ENCODE measurements at regions not wholly inside any gene's neighbourhood (a gene's known extent, or its start where the extent isn't known, plus 50 kb on each side); places are given as distances from the start of the nearest gene placed in this dataset.

DNA sequence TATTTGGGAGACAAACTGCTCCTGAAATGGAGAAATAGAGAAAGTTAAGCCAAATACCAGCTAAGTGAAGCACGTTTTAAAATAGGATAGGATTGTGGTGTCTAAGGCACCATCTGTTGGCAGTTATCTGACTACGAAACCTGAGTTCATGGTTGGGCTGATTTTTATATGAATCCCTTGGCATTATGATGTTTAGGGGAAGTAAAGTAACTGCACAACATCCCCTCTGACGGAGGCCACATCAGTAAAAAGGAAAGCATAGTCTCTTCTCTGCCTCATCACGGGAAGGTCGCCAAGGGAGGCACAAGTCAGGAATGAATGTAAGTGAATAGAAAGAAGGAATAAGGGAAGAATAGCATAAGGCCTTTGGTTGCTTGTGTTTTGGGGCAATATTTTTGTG lies 128.0 kb downstream of the PRRX1 start:
- Histone ChIP-seq H3K9me3 (replicated peaks; ENCODE audit: control insufficient read depth, insufficient read depth, low read length) (no peaks in the 10 kb centered on the region), H3K79me2 (ENCODE audit: control insufficient read depth, insufficient read depth, low read length) (no peaks in the 10 kb centered on the region), H3K27ac (ENCODE audit: control insufficient read depth, insufficient read depth) (no peak overlapping the region), H4K20me1 (ENCODE audit: control insufficient read depth, insufficient read depth) (no peaks in the 10 kb centered on the region), H3K9ac (ENCODE audit: control insufficient read depth, insufficient read depth, low read length) (no peak overlapping the region), H3K36me3 (ENCODE audit: control insufficient read depth in 2 of 2, insufficient read depth in 2 of 2, low read length in 1 of 2) (no peaks in the 10 kb centered on the region), H3K4me2 (ENCODE audit: control insufficient read depth, insufficient read depth) (no peak overlapping the region), H3K4me1 (ENCODE audit: control insufficient read depth, insufficient read depth, low read length) (no peaks in the 10 kb centered on the region), H3K4me3 (no peak overlapping the region), H2AFZ (ENCODE audit: control insufficient read depth, low read depth, low read length) (no peak overlapping the region), H3K27me3 (replicated peaks in 1 of 2; ENCODE audit: control insufficient read depth in 2 of 2, insufficient read depth in 2 of 2, low read length in 1 of 2) (no peaks in the 10 kb centered on the region)
- intact Hi-C loops (cut with micrococcal nuclease; ENCODE audit: unreplicated experiment) (no loop called here), in situ Hi-C loops (cut with MboI) (no loop called here)
- DNase-seq (ENCODE audit: low read depth, low spot score) (no peak), FAIRE-seq (no peak), ATAC-seq (no peak)
- WGBS (ENCODE audit: insufficient coverage, insufficient replicate concordance, low lambda C conversion rate, missing lambda C conversion rate) = 2% methylated on average over 5 of the region's 5 CpGs
- ChIA-PET CTCF (interaction anchor here (1.6 kb wide), 1 partner anchor 27 kb away, joined by 4 read pairs; no protein-coding TSS in a partner anchor), POLR2A (no interaction called here), SMC1A (ENCODE audit: uncharacterized antibody, unreplicated experiment) (interaction anchor here (0.7 to 1.7 kb wide), 3 partner anchors 59 to 88 kb away, joined by 3 read pairs; no protein-coding TSS in a partner anchor), RAD21 (ENCODE audit: unreplicated experiment) (no interaction called here)
- TF ChIP-seq ZSCAN29 (IDR thresholded peaks at IDR 0.05) (no peak), TCF12 (IDR thresholded peaks at IDR 0.05; ENCODE audit: low read depth, low read length) (no peak), SUZ12 (IDR thresholded peaks at IDR 0.05; ENCODE audit: unreplicated experiment) (no peak), TCF3 (IDR thresholded peaks at IDR 0.05; ENCODE audit: borderline replicate concordance, insufficient read depth, low read depth, low read length) (no peak), KAT2A (conservative IDR thresholded peaks at IDR 0.05; ENCODE audit: control insufficient read depth, low read depth, low read length) (no peak), ZNF217 (IDR thresholded peaks at IDR 0.05) (no peak), NFYB (IDR thresholded peaks at IDR 0.05; ENCODE audit: insufficient read depth, low read depth, low read length) (no peak), BCL11A (IDR thresholded peaks at IDR 0.05; ENCODE audit: low read depth, low read length) (no peak), ZNF384 (IDR thresholded peaks at IDR 0.05; ENCODE audit: borderline replicate concordance, low read depth, low read length) (no peak), RAD21 (IDR thresholded peaks at IDR 0.05; ENCODE audit: insufficient read depth, low read depth, low read length) (no peak), NFIC (IDR thresholded peaks at IDR 0.05; ENCODE audit: low read depth, low read length) (no peak), KDM1A (IDR thresholded peaks at IDR 0.05; ENCODE audit: borderline replicate concordance) (no peak), RFX5 (IDR thresholded peaks at IDR 0.05; ENCODE audit: low read depth, low read length) (no peak), POU2F2 (IDR thresholded peaks at IDR 0.05; ENCODE audit: borderline replicate concordance, low read depth, low read length) (no peak)
- TF ChIP-seq, protein P1, sequence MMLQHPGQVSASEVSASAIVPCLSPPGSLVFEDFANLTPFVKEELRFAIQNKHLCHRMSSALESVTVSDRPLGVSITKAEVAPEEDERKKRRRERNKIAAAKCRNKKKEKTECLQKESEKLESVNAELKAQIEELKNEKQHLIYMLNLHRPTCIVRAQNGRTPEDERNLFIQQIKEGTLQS (IDR thresholded peaks at IDR 0.05; ENCODE audit: borderline replicate concordance, extremely low read depth, low read depth, low read length) = no peak
- BruUV-seq (replicated peaks) = no TSS peak
